ENCODE measurements at regions not wholly inside any gene's neighbourhood (a gene's known extent, or its start where the extent isn't known, plus 50 kb on each side); places are given as distances from the start of the nearest gene placed in this dataset.

DNA sequence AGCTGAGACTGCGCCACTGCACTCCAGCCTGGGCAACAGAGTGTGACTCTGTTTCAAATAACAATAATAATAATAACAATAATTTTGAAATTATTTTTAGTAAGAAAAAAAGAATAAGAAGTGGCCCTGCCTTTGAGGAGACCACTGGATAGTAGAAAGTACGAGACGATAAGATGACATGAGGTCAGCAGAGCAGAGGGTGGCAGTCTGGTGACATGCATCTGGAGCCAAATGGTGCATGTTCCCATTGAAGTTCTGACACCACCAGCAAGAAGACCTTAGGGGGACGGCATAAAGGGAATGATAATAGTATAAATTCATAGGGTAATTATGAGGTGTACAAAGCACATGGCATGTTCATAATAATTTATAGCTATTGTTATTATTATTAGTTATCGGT lies 542.2 kb upstream of the TBL1XR1 start:
- no peaks in the 10 kb centered on the region for H3K36me3 ChIP-seq (ENCODE audit: control insufficient read depth in 4 of 4, insufficient read depth in 3 of 4, low read depth in 1 of 4, low read length in 3 of 4)
- TF ChIP-seq SP1 (IDR thresholded peaks at IDR 0.05) (no peak), RAD21 (IDR thresholded peaks at IDR 0.05) (peak in 1 of 2 donors; percentile 4)
- no peak overlapping the region for H3K4me3 ChIP-seq (ENCODE audit: low read depth in 1 of 3, low read length in 3 of 3)
- 96% methylated on average over 5 of the region's 5 CpGs for WGBS
- H3K27me3 ChIP-seq (ENCODE audit: control insufficient read depth in 4 of 4, insufficient read depth in 4 of 4, low read length in 3 of 4) = no peaks in the 10 kb centered on the region
- H3K9me3 ChIP-seq (ENCODE audit: control insufficient read depth in 4 of 4, low read length in 3 of 4) = no peaks in the 10 kb centered on the region
- DNase-seq (ENCODE audit: low spot score) = no peak
- H3K4me1 ChIP-seq (ENCODE audit: control insufficient read depth in 4 of 4, insufficient read depth in 4 of 4, low read length in 3 of 4) = no peaks in the 10 kb centered on the region
- H3K9ac ChIP-seq (ENCODE audit: low read depth in 1 of 2, low read length in 2 of 2) = no peak overlapping the region
- H3K27ac ChIP-seq (ENCODE audit: low read depth in 1 of 2, low read length in 2 of 2) = no peak overlapping the region

DNA sequence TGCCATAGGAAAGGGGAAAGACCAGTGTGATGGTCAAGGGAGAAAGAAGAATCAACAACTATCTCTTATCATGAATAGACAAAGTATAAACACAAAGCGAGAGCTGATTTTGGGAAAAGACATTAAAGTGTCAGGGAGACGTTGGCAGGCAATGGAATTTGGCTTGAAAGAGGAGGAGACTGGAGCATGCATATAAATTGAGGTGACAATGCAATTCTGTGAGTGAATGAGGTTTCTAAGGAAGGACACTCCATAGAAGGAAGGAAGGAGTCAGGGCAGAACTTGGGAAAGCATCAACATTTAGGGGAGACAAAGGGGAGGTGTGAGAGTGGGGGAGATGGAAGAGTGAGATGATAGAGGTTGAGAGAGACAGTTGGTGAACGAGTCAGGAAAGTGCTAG lies 543.0 kb upstream of the TBL1XR1 start:
- no peak overlapping the region for H3K27ac ChIP-seq (ENCODE audit: low read depth in 1 of 2, low read length in 2 of 2)
- H3K9ac ChIP-seq (ENCODE audit: low read depth in 1 of 2, low read length in 2 of 2) = no peak overlapping the region
- no peaks in the 10 kb centered on the region for H3K9me3 ChIP-seq (ENCODE audit: control insufficient read depth in 4 of 4, low read length in 3 of 4)
- no peak for DNase-seq (ENCODE audit: low spot score)
- no peak overlapping the region for H3K4me3 ChIP-seq (ENCODE audit: low read depth in 1 of 3, low read length in 3 of 3)
- 84% methylated on average over 3 of the region's 3 CpGs for WGBS
- no peaks in the 10 kb centered on the region for H3K4me1 ChIP-seq (ENCODE audit: control insufficient read depth in 4 of 4, insufficient read depth in 4 of 4, low read length in 3 of 4)
- no peaks in the 10 kb centered on the region for H3K36me3 ChIP-seq (ENCODE audit: control insufficient read depth in 4 of 4, insufficient read depth in 3 of 4, low read depth in 1 of 4, low read length in 3 of 4)
- TF ChIP-seq MAX (IDR thresholded peaks at IDR 0.05) = no peak
- TF ChIP-seq NR2F2 (IDR thresholded peaks at IDR 0.05) = no peak
- TF ChIP-seq, protein P1, sequence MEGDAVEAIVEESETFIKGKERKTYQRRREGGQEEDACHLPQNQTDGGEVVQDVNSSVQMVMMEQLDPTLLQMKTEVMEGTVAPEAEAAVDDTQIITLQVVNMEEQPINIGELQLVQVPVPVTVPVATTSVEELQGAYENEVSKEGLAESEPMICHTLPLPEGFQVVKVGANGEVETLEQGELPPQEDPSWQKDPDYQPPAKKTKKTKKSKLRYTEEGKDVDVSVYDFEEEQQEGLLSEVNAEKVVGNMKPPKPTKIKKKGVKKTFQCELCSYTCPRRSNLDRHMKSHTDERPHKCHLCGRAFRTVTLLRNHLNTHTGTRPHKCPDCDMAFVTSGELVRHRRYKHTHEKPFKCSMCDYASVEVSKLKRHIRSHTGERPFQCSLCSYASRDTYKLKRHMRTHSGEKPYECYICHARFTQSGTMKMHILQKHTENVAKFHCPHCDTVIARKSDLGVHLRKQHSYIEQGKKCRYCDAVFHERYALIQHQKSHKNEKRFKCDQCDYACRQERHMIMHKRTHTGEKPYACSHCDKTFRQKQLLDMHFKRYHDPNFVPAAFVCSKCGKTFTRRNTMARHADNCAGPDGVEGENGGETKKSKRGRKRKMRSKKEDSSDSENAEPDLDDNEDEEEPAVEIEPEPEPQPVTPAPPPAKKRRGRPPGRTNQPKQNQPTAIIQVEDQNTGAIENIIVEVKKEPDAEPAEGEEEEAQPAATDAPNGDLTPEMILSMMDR (IDR thresholded peaks at IDR 0.05; ENCODE audit: low read depth, low read length, missing input control) = no peak
- TF ChIP-seq HNF4G (IDR thresholded peaks at IDR 0.05) = no peak
- TF ChIP-seq ZBTB33 (IDR thresholded peaks at IDR 0.05) = no peak
- TF ChIP-seq, protein P2, sequence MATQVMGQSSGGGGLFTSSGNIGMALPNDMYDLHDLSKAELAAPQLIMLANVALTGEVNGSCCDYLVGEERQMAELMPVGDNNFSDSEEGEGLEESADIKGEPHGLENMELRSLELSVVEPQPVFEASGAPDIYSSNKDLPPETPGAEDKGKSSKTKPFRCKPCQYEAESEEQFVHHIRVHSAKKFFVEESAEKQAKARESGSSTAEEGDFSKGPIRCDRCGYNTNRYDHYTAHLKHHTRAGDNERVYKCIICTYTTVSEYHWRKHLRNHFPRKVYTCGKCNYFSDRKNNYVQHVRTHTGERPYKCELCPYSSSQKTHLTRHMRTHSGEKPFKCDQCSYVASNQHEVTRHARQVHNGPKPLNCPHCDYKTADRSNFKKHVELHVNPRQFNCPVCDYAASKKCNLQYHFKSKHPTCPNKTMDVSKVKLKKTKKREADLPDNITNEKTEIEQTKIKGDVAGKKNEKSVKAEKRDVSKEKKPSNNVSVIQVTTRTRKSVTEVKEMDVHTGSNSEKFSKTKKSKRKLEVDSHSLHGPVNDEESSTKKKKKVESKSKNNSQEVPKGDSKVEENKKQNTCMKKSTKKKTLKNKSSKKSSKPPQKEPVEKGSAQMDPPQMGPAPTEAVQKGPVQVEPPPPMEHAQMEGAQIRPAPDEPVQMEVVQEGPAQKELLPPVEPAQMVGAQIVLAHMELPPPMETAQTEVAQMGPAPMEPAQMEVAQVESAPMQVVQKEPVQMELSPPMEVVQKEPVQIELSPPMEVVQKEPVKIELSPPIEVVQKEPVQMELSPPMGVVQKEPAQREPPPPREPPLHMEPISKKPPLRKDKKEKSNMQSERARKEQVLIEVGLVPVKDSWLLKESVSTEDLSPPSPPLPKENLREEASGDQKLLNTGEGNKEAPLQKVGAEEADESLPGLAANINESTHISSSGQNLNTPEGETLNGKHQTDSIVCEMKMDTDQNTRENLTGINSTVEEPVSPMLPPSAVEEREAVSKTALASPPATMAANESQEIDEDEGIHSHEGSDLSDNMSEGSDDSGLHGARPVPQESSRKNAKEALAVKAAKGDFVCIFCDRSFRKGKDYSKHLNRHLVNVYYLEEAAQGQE (IDR thresholded peaks at IDR 0.05) = no peak
- TF ChIP-seq FOXA2 (IDR thresholded peaks at IDR 0.05) = no peak
- TF ChIP-seq EGR1 (IDR thresholded peaks at IDR 0.05; ENCODE audit: low read depth in 2 of 2) = no peak
- no peak for TF ChIP-seq RAD21 (IDR thresholded peaks at IDR 0.05)
- TF ChIP-seq TAF1 (conservative IDR thresholded peaks at IDR 0.05) = no peak
- TF ChIP-seq SP1 (IDR thresholded peaks at IDR 0.05) = no peak
- no peak for TF ChIP-seq FOXA1 (IDR thresholded peaks at IDR 0.05)
- TF ChIP-seq JUND (IDR thresholded peaks at IDR 0.05) = no peak
- TF ChIP-seq YY1 (IDR thresholded peaks at IDR 0.05) = no peak
- TF ChIP-seq ATF3 (IDR thresholded peaks at IDR 0.05) = no peak
- no peak for TF ChIP-seq GABPA (IDR thresholded peaks at IDR 0.05 in 1 of 2, conservative IDR thresholded peaks at IDR 0.05 in 1 of 2)
- TF ChIP-seq RXRA (IDR thresholded peaks at IDR 0.05) = no peak
- no peak for TF ChIP-seq HNF4A (conservative IDR thresholded peaks at IDR 0.05)
- H3K27me3 ChIP-seq (ENCODE audit: control insufficient read depth in 4 of 4, insufficient read depth in 4 of 4, low read length in 3 of 4) = no peaks in the 10 kb centered on the region
